ENCODE measurements at regions not wholly inside any gene's neighbourhood (a gene's known extent, or its start where the extent isn't known, plus 50 kb on each side); places are given as distances from the start of the nearest gene placed in this dataset.

GRCh38 chr11:71063129-71063528 lies 189.2 kb downstream of the SHANK2 start:
- no peak for ATAC-seq
- DNase-seq, result no peak
- TF ChIP-seq CTCF (IDR thresholded peaks at IDR 0.05), result no peak
- Histone ChIP-seq H3K9me3 (no peaks in the 10 kb centered on the region), H3K36me3 (ENCODE audit: low read depth) (no peaks in the 10 kb centered on the region), H3K4me3 (no peak overlapping the region), H3K4me1 (ENCODE audit: low read depth) (no peaks in the 10 kb centered on the region)
- intact Hi-C loops (cut with DNase I, micrococcal nuclease), result no loop called here

GRCh38 chr11:71062199-71062598 lies 190.2 kb downstream of the SHANK2 start:
- H3K9me3 ChIP-seq, result no peaks in the 10 kb centered on the region
- no peak overlapping the region for H3K4me3 ChIP-seq
- no peak for TF ChIP-seq CTCF (IDR thresholded peaks at IDR 0.05)
- H3K4me1 ChIP-seq (ENCODE audit: low read depth), result no peaks in the 10 kb centered on the region
- DNase-seq, result no peak
- ATAC-seq, result no peak
- intact Hi-C loops (cut with DNase I, micrococcal nuclease), result no loop called here
- H3K36me3 ChIP-seq (ENCODE audit: low read depth), result no peaks in the 10 kb centered on the region

GRCh38 chr11:71060391-71060791 lies 192.0 kb downstream of the SHANK2 start:
- no peaks in the 10 kb centered on the region for H3K9me3 ChIP-seq
- intact Hi-C loops (cut with DNase I, micrococcal nuclease), result no loop called here
- DNase-seq (no peak), ATAC-seq (no peak)
- no peak overlapping the region for H3K4me3 ChIP-seq
- H3K36me3 ChIP-seq (ENCODE audit: low read depth), result no peaks in the 10 kb centered on the region
- no peak for TF ChIP-seq CTCF (IDR thresholded peaks at IDR 0.05)
- H3K4me1 ChIP-seq (ENCODE audit: low read depth), result no peaks in the 10 kb centered on the region

- intact Hi-C loops (cut with DNase I, micrococcal nuclease), result no loop called here
- DNase-seq, result no peak
- Histone ChIP-seq H3K4me1 (ENCODE audit: low read depth) (no peaks in the 10 kb centered on the region), H3K4me3 (no peak overlapping the region), H3K36me3 (ENCODE audit: low read depth) (no peaks in the 10 kb centered on the region), H3K9me3 (no peaks in the 10 kb centered on the region)
- TF ChIP-seq CTCF (IDR thresholded peaks at IDR 0.05), result no peak
- no peak for ATAC-seq
These were observed 192.7 kb downstream of the SHANK2 start for GRCh38 chr11:71059662-71060061.

GRCh38 chr11:71055925-71056324 lies 196.5 kb downstream of the SHANK2 start:
- no peaks in the 10 kb centered on the region for H3K9me3 ChIP-seq
- ATAC-seq (no peak), DNase-seq (no peak)
- no peaks in the 10 kb centered on the region for H3K36me3 ChIP-seq (ENCODE audit: low read depth)
- H3K4me1 ChIP-seq (ENCODE audit: low read depth), result no peaks in the 10 kb centered on the region
- TF ChIP-seq CTCF (IDR thresholded peaks at IDR 0.05), result no peak
- H3K4me3 ChIP-seq, result no peak overlapping the region
- intact Hi-C loops (cut with DNase I, micrococcal nuclease), result no loop called here

All from mucosa of descending colon (tissue), 3 donors.